ENCODE measurements at regions not wholly inside any gene's neighbourhood (a gene's known extent, or its start where the extent isn't known, plus 50 kb on each side); places are given as distances from the start of the nearest gene placed in this dataset.

- TF ChIP-seq EZH2 (IDR thresholded peaks at IDR 0.05; ENCODE audit: insufficient read depth, poor library complexity, severe bottlenecking) (no peak), EZH2phosphoT487 (IDR thresholded peaks at IDR 0.05; ENCODE audit: insufficient read depth, low read depth) (no peak)
Measured at GRCh38 chr5:166963596-166963995, 1327.8 kb upstream of the WWC1 start.
